GM19455 (cell line): ENCODE measurements at regions not wholly inside any gene's neighbourhood (a gene's known extent, or its start where the extent isn't known, plus 50 kb on each side); places are given as distances from the start of the nearest gene placed in this dataset.

ENCODE experiments used
- ATAC-seq: cut with Tn5 transposase; IDR thresholded peaks from one replicate; pipeline ENCODE4 v1.9.1; 2021; ENCODE audit not compliant: unreplicated experiment

DNA sequence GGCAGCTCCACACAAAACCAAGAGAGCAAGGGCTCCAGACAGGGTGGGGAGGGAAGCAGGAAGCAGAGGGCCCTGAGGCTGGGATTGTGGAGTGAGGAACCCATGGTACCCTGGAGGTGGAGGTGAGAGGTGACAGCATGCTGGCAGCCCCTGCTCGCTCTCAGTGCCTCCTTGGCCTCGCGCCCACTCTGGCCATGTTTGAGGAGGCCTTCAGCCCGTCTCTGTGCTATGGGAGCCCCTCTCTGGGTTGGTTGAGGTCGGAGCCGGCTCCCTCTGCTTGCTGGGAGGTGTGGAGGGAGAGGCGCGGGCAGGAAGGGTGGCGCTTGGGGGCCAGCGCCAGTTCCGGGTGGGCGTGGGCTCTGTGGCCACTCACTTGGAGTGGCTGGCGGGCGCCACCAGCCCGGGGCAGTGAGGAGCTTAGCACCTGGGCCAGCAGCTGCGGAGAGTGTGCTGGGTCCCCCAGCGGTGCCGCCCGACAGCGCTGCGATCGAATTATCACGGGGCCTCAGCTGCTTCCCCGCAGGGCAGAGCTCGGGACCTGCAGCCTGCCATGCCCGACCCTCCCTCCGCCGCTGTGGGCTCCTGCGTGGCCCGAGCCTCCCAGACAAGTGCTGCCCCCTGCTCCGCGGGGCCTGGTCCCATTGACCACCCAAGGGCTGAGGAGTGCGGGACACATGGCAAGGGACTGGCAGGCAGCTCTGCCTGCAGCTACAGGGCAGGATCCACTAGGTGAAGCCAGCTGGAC is 196.0 kb downstream of the DACT1 start:
- ATAC-seq = no peak

DNA sequence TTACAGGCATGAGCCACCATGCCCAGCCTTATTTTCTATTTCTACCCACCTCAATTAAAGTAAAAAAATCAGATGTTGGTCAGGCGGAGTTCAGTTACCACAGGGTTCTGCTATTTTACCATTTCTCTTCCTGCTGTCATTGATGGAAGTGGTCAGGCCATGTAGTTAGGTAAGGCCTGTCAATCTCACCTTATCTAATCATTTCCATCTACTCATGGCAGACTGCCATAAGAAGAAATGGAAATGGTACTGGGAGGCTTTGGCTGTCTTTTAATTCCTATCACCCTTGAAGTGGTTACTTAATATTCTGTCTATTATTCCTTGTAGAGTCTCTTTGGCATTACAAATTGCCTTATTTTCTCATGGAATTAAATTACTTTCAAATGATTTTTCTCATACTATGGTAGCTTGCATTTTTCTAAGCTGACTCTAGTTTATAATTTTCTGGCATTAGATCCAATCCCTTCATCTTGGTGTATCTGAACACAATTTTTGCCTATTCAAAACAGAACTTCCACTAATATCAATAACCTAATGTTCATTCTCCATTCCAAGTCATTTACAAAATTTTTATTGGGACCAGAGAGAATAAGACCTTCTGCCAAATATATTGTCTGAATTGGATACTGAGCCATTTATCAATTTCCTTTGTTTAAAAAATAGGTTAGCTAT is 198.7 kb downstream of the DACT1 start:
- no peak for ATAC-seq

DNA sequence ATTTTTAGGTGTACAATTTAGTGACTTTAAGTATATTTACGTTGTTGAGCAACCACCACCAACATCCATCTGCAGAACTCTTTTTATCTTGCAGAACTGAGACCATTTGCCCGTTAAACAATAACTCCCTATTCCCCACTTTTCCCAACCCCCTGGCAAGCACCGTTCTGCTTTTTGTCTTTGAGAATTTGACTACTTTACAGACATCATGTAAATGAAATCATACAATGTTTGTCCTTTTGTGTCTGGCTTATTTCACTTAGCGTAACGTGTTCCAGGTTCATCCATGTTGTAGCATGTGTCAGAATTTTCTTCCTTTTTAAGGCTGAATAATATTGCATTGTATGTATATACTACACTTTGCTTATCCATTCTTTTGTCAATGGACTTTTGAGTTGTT is 201.5 kb downstream of the DACT1 start:
- ATAC-seq = no peak

DNA sequence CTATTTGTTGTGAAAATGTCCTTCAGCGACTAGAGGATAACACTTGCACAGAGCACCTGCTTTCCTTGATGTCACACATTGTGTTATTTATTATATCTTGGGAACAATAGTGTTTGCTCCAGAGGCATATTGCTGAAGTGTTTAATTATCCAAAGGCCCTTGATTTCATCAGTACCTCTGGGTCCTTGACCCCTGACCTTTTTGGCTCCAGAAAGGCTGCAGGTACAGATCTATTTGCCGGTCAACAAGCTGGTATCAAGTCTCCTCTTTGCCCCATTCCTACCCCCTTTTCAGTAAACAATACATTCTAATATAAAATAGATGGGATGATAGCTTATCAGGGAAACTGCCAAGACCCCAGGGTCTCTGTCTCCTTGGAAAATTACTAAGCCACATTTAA is 206.8 kb downstream of the DACT1 start:
- no peak for ATAC-seq

DNA sequence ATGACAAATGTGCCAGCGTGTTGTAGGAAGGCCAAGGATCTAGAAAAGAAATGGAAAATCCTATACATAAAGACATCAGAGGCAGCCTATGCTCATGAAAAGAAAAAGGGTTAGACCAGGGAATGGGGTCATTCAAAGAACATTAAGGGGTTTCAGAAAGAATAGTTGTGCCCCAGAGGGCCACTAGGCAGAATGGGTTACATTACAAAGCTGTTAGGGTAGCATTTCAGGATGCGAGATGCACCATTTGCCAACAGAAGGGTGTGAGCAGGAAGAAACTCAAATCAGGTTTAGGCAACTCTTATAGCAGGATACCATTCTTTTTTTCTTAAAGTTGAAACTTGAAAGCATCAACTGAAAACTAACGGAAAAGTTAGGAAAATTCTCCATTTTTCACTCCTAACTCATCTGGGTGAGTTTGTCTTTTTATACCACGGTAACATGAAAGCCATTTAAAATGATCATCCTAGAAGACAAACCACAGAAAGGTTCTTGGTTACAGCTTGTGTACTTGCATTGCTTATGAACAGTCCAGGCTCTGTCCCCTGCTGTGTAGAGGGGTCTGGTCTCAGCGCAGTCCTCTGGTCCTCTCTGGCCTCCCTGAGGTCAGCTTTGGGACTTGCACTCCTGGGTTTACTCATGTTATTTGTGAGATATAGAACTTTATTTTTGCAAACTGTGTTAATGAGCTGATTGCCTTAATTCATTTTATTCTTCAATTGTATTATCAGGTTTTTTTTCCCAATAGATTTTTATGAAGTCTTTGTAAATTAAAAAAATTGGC is 209.1 kb downstream of the DACT1 start:
- no peak for ATAC-seq

DNA sequence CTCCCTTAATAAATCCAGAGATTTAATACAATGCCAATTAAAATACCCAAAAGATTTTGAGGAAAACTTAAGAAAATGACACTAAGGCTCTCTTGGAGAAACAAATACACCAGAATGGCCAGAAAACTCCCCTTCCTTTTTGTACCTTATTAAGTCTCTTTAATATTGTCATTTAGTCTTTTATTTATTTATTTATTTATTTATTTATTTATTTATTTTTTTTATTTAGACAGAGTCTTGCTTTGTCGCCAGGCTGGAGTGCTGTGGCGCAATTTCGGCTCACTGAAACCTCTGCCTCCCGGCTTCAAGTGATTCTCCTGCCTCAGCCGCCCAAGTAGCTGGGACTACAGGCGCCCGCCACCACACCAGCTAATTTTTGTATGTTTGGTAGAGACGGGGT is 210.6 kb downstream of the DACT1 start:
- ATAC-seq = no peak

DNA sequence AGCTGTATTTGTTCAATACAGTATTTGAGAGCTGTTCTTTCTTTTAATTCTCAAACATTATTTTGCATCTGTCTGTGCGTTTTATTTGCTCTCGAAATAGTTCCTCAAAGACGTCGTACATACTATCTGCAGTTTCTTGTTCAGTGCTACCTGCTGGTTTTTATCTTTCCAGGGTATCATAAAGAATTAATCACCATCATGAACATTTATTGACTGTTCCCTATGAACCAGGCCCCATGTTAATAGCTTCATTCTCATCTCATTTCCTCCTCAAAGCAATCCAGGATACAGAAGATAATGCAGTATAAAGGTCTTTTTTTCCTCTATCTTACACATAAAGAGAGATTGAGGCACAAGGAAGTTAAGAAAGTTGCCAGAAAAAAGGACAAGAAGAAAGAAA is 211.8 kb downstream of the DACT1 start:
- no peak for ATAC-seq

DNA sequence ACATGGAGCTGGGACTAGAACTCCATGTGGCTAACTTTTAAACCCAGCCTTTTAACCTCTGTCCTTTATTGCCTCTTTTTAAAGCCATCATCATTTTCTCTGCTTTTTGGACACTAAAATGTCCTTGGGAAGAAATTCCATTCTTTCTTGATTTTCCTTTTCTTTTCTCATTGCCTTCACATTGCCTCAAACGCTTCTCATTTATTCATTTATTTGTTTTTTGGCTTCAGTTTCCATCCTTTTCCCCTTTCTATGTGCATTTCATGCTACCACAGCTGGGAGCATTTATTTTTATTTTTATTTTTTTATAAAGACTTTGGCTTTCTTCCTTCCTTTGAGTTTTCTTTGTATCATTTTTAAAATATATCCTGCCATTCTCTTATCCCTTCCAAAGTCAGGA is 212.2 kb downstream of the DACT1 start:
- no peak for ATAC-seq

DNA sequence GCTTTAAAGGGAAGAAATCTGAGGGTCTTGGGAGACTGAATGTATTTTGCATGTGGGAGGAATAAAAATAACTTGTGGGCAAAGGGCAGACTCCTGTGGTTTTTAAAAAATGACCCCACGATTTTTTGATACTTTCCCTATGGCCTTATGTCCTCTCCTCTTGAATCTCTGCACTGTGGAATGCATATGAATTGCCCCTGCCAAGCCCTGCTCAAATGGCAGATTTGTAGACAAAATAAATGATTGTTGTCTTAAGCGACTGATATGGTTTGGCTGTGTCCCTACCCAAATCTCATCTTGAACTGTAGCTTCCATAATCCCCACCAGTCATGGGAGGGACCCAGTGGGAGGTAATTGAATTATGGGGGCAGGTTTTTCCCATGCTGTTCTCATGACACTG is 223.8 kb downstream of the DACT1 start:
- ATAC-seq = no peak

DNA sequence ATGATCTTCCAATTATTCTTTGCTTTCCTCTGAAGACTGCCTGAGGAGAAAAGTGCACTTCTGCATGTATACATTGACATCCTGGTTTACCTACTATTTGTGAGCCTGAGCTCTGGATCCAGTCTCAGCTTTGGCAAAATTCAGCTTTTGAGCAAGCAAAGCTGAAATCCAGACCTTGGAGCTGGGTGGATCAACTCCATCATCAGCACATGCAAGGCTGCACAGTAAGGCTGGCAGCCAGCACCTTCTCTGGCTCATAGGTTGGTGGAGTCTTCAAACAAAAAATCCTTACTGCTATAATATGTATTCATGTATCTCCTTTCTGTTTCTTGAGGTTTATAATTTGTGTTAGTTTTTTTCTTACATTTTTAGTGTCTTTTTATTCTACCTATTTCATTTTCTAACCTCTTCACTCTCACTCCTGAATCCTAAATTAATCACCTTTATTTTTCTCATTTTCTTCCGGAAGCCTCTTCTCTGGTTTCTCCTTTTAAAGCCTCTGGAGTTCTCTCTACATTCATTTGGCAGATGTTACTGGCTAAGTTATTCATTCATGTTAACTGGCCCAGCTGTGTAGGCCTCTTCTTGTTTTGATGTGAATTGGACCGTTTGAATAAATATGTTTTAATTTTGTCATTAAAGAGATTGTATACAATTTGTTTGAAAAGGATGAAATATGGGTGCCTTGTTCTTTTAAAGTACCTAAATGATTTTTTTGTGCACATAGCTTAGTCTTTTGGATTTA is 224.8 kb downstream of the DACT1 start:
- ATAC-seq = no peak

DNA sequence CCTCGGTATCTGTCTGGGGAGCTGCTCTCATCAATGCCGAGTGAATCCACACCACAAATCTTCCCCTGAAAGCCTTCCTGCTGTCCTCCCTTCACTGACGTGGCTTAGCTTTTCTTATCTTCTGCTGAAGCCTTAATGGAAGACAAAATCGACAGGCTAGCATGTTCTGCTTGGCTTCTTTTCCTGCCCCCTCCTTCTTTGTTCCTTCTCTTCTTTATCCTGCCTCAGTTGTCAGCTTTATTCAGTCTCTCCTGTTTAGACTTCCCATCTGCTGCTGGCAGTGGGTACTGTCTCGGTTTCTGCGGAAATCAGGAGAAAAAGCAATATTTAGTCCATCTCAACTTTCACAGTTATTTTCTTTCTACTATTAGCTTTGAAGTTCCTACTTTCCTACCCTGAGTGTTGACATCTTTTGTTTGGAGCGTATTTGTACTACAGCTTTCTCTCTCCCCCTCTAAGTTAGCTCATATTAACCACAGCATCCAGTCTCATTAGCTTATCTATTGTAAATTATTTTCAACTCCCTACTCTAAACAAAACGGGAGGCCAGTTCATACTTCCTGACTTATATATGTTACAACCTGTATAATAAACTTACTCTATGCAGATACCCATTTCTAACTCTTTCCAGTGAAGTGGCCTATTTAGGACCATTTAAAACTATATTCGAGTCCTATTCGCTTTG is 226.0 kb downstream of the DACT1 start:
- no peak for ATAC-seq

DNA sequence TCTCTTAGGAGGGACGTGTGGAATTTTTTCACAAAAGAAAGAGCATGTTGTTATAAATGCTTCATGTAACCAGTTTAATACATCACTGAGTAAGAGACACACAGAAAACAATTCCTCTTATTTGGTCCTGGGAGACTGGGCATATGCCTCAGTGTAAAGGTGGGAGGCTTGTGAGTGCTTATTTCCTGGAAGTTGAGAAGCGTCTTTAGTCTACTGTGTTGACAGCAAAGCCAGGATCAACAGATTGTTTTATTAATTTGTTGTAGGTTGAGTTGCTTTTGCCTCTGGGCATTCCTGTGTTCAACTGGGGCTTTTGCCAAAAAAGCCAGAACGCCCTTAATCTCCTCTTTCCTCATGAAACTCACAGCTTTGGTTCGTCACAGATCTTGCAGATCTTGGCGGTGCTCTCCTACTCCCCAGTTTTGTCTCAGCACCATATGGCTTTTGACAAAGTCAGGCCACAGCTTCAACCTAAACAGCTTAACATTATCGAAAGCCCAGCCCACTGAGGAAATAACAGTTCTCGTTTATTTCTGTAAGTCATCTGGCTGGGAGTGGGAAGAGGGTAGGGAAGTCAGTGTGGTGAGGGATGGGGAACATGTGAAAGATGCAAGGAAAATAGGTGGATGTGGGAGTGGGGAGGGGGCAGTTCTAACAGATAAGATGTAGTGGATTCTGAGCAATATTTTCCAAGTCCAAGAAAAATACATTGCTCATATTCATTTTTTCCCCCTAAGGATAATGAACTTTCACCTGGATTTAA is 227.2 kb downstream of the DACT1 start:
- no peak for ATAC-seq

DNA sequence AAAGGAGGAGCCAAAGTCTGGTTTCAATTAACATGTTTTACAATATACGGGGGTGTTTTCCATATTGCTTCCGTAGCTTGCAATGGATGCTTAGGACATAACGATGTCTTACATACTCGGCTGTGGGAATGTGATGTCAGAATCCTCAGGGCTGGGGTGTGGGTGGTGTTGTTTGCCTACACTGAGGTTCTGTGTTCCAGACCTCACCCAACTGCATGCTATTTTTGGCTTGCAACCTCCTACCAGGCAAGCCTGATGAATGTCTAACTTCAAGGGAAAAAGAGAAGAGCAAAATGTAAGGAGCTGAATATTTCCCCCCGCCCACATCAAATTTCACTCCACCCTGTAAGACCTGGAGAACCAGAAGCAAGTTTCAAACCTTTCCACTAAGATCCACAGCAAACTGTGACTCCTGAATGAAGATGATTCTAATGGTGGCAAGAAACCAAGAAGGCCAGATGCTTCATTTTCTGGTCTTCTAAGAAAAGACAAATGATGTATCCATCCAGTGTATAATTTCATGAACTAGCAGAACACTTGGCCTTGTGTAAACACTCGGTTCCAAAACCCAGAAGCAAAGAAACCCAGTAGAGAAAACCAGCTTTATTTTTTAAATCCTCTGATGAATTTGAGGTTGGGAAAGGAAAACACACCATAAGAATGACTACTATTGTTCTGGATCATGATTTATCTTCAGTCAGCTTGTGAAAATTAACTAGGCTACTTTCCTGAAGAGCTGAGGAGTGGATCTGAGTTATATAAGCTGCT is 227.9 kb downstream of the DACT1 start:
- no peak for ATAC-seq

DNA sequence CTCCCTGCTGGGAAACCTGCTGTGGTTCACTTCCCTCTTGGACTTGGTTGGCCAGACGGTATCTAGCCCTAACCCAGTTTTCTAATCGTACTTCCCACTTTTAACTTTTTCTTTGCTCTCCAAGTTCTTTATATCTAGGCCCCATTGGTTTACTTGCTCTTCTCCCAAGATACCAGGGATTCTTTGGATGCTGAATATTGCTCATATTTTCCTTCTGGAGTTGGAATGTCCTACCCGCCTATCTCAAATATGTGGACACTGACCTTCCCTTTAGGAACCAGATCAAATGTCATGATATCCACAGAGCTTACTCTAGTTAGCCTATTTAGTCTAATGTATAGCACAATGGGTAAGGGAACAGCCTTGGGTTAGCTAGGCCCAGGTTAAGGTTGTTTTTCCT is 228.6 kb downstream of the DACT1 start:
- ATAC-seq = no peak

DNA sequence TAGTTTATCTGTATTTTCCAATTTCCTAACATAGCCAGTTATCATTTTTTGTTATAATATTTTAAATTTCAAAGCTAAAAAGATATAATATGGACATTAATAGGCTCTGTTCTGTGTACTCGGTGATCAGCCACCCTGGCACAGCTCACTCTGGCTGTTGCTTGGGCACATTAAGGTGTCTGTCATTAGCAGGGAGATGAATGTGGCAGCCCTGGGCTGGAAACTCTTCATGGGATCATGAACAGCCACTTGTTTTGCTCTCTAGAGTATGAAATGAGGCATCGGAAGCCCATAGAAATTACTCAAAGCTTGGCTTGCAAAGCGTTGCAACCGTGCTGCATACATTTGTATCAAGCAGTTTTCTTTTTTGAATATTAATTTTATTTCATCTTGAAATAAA is 233.2 kb downstream of the DACT1 start:
- no peak for ATAC-seq

DNA sequence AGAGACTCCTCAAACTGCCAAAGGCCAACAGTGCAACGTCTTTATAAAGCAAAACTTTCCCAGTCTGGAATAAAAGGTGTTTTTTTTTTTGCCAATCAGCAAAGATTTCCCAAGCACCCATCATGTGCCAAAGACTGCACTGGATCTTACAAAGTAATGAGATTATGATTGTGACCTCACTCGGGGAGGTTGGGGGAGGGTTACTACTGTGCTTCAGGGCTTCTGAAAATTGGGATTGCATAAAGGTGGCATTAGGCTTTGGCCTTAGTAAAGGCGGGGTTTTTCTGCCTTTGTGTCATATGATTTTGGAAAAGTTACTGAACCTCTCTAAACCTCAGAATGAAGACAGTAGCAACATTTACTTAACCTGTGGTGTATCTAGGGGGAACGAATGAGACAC is 233.8 kb downstream of the DACT1 start:
- ATAC-seq = no peak

DNA sequence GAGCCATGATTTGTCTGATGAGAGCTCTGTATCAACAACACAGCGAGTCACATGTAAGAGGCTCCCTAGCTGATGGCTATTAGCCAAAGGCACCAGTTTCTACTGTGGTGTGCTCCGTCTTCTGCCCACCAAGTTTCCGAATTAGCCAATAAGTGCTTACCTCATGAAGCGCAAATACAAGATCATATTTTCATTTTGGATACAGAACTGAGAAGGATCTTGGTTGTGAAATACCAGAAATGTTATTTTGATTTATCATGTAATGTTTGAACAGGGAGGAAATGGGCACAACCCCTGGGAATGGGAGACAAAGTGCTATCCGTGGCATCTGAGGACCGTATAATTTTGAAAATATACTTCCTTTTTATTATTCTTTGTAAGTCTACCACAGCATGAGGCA is 234.3 kb downstream of the DACT1 start:
- no peak for ATAC-seq

DNA sequence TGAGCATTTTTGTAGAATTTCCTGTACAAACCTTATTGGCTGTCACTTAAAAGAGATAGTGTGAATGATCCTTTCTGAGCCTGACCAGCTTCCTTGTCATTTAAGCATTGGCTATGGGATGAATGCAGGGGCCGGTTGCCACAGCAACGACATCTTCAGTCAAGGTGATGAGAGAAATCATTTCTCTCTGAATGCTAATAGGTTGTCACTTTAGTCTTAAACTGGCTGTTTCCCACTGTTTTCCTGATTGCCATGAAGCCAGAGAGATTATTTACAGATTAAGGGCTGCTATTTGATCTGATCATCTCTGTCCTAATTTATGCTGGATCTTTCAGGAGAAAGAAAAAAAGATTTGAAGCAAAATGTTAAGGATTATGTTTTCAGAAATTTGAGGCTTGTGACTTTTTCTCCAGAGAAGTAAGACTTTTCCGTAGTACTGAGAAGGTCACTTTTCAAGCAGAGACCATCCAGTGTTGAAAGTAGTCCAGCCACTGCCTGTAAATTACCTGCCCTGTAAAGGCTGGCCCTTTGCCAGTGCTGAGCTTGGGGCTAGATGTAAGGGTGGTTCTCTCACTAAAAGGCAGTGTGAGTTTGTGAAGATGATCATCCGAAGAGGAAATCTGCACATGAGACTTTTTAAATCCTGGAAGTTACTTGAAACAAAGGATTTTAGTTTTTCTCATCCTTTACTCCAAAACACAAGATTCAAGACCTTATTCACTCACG is 235.6 kb downstream of the DACT1 start:
- ATAC-seq = no peak

DNA sequence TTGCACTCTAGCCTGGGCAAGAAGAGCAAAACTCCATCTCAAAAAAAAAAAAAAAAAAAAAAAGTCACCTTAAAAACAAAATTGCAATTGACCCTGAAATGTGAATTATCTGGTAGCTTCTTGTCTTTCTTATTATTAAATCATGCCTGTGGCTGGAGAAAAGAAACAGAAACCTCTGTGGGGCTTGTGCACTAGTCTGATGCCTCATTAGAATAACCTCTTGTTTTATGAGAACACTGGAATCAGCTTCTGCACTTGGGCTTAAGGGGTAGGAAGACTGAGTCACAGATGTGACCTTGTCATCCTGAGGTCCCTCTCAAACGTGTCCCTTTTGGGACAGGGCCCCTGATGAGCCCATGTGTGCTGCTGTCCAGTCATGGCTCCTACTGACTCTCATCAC is 237.9 kb downstream of the DACT1 start:
- ATAC-seq = no peak
